Astrocyte (in vitro differentiated cells and primary cell): ENCODE measurements at regions not wholly inside any gene's neighbourhood (a gene's known extent, or its start where the extent isn't known, plus 50 kb on each side); places are given as distances from the start of the nearest gene placed in this dataset.
A peak's percentile ranks its signal among the peaks of the same experiment; 100 is the strongest.

Source experiments
- DNase-seq: peaks from one replicate; pipeline ENCODE4 v3.0.0-alpha.2; 2010; ENCODE audit warnings: low read depth
- FAIRE-seq: peaks from 2 replicates; lab custom pipeline; 2011; peaks lifted over from hg19 to GRCh38; lab: Jason Lieb, UNC
- H2AFZ ChIP-seq: 2 replicates; pipeline ENCODE4 v1.6.0; 2012; ENCODE audit warnings: low read depth, low read length, inconsistent platforms
- H3K27ac ChIP-seq: 2 replicates; pipeline ENCODE4 v1.5.1; 2011; ENCODE audit warnings: low read depth, low read length, inconsistent platforms
- H3K27me3 ChIP-seq: 2 replicates; pipeline ENCODE4 v1.6.0; 2011; ENCODE audit warnings: low read length, inconsistent platforms; ENCODE audit not compliant: insufficient read depth
- H3K36me3 ChIP-seq: 2 replicates; pipeline ENCODE4 v1.5.1; 2011; ENCODE audit warnings: low read length, inconsistent platforms; ENCODE audit not compliant: insufficient read depth
- H3K4me1 ChIP-seq: 2 replicates; pipeline ENCODE4 v1.5.1; 2011; ENCODE audit warnings: low read length, inconsistent platforms; ENCODE audit not compliant: insufficient read depth
- H3K4me2 ChIP-seq: 2 replicates; pipeline ENCODE4 v1.6.0; 2012; ENCODE audit warnings: low read length, inconsistent platforms
- H3K4me3 ChIP-seq: 2 replicates; pipeline ENCODE4 v1.5.1; 2011; ENCODE audit warnings: low read depth, mild to moderate bottlenecking, low read length, inconsistent platforms; ENCODE audit not compliant: insufficient read depth
- H3K79me2 ChIP-seq: 2 replicates; pipeline ENCODE4 v1.6.0; 2012; ENCODE audit warnings: mild to moderate bottlenecking, low read length, inconsistent platforms; ENCODE audit not compliant: insufficient read depth
- H3K9ac ChIP-seq: 2 replicates; pipeline ENCODE4 v1.6.0; 2012; ENCODE audit warnings: mild to moderate bottlenecking, low read length, inconsistent platforms
- H3K9me3 ChIP-seq: 2 replicates; pipeline ENCODE4 v1.5.1; 2012; ENCODE audit warnings: low read depth, mild to moderate bottlenecking, low read length, inconsistent platforms; ENCODE audit not compliant: insufficient read depth
- H4K20me1 ChIP-seq: 2 replicates; pipeline ENCODE4 v1.6.0; 2012; ENCODE audit warnings: low read length, inconsistent platforms; ENCODE audit not compliant: insufficient read depth
- H3K27ac Mint-ChIP-seq: one replicate; pipeline ENCODE4 v1.8.0; 2021; ENCODE audit warnings: mild to moderate bottlenecking, mixed read lengths; ENCODE audit not compliant: unreplicated experiment
- H3K27me3 Mint-ChIP-seq: one replicate; pipeline ENCODE4 v1.8.0; 2021; ENCODE audit warnings: low read depth, mixed read lengths; ENCODE audit not compliant: unreplicated experiment
- H3K36me3 Mint-ChIP-seq: one replicate; pipeline ENCODE4 v1.8.0; 2021; ENCODE audit warnings: low read depth, mixed read lengths; ENCODE audit not compliant: unreplicated experiment
- H3K4me1 Mint-ChIP-seq: one replicate; pipeline ENCODE4 v1.8.0; 2021; ENCODE audit warnings: low read depth, mixed read lengths; ENCODE audit not compliant: unreplicated experiment
- H3K4me3 Mint-ChIP-seq: one replicate; pipeline ENCODE4 v1.8.0; 2021; ENCODE audit warnings: mild to moderate bottlenecking, moderate library complexity, mixed read lengths; ENCODE audit not compliant: unreplicated experiment
- H3K9me3 Mint-ChIP-seq: one replicate; pipeline ENCODE4 v1.8.0; 2021; ENCODE audit warnings: mild to moderate bottlenecking, mixed read lengths; ENCODE audit not compliant: unreplicated experiment
- EZH2 ChIP-seq: IDR thresholded peaks from 2 replicates; pipeline ENCODE4 v1.6.1; 2012; ENCODE audit warnings: mild to moderate bottlenecking, low read length, inconsistent platforms; ENCODE audit not compliant: insufficient read depth
- TF ChIP-seq, protein P1 (sequence below): IDR thresholded peaks from 2 replicates; pipeline ENCODE4 v1.5.1; 2011; ENCODE audit warnings: low read depth, mild to moderate bottlenecking, inconsistent platforms, low read length, moderate library complexity; ENCODE audit not compliant: insufficient read depth

DNA sequence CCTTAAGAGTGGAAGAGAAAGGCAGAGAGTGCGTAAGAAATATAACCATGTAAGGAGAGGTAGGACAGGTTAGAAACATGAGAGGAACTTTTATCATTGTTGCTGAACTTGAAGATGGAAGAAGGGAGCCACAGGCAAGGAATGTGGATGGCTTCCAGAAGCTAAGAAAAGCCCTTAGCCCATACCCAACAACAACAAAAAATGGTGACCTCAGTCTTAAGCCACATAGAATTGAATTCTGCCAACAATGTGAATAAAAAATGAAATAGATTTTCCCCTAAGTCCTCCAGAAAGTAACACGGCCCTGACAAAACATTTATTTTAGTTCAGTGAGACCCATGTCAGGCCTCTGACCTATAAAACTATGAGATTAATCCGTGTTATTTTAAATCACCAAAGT, 767.3 kb downstream of the FAM181B start:
- Mint-ChIP-seq H3K36me3 (no peaks in the 10 kb centered on the region), H3K4me3 (no peak overlapping the region), H3K9me3 (no peaks in the 10 kb centered on the region), H3K4me1 (no peaks in the 10 kb centered on the region), H3K27ac (no peak overlapping the region), H3K27me3 (no peaks in the 10 kb centered on the region)
- FAIRE-seq (no peak), DNase-seq (no peak)
- Histone ChIP-seq H3K27ac (no peak overlapping the region), H4K20me1 (no peaks in the 10 kb centered on the region), H3K36me3 (no peaks in the 10 kb centered on the region), H3K4me2 (no peak overlapping the region), H3K9ac (no peak overlapping the region), H3K4me3 (no peak overlapping the region), H3K9me3 (no peaks in the 10 kb centered on the region), H3K27me3 (no peaks in the 10 kb centered on the region), H2AFZ (no peak overlapping the region), H3K79me2 (no peaks in the 10 kb centered on the region), H3K4me1 (no peaks in the 10 kb centered on the region)
- TF ChIP-seq, protein P1, sequence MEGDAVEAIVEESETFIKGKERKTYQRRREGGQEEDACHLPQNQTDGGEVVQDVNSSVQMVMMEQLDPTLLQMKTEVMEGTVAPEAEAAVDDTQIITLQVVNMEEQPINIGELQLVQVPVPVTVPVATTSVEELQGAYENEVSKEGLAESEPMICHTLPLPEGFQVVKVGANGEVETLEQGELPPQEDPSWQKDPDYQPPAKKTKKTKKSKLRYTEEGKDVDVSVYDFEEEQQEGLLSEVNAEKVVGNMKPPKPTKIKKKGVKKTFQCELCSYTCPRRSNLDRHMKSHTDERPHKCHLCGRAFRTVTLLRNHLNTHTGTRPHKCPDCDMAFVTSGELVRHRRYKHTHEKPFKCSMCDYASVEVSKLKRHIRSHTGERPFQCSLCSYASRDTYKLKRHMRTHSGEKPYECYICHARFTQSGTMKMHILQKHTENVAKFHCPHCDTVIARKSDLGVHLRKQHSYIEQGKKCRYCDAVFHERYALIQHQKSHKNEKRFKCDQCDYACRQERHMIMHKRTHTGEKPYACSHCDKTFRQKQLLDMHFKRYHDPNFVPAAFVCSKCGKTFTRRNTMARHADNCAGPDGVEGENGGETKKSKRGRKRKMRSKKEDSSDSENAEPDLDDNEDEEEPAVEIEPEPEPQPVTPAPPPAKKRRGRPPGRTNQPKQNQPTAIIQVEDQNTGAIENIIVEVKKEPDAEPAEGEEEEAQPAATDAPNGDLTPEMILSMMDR = no peak
- TF ChIP-seq EZH2 = no peak

DNA sequence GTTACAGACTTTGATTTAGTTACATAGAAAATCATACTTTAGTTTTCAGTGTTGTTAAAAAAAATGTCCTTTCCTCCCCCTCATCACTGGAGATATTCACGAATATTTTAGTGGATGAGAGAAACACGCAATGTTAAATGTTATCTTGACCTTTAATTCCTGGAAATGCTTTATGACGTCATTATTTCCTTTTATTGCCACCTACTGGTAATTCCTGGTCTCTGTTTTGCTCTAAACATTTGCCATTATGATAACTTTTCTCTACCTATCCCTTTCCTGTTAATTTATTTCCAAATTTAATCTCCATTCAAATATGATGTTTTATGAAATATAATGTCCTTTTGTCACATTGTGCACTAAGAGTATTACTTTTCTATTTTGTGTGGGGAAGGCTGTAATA, 770.6 kb downstream of the FAM181B start:
- H3K4me2 ChIP-seq = no peak overlapping the region
- no peaks in the 10 kb centered on the region for H4K20me1 ChIP-seq
- TF ChIP-seq EZH2 = no peak
- TF ChIP-seq, protein P1 = peak; percentile 20
- no peaks in the 10 kb centered on the region for H3K9me3 Mint-ChIP-seq
- H3K27ac Mint-ChIP-seq = no peak overlapping the region
- H2AFZ ChIP-seq = no peak overlapping the region
- DNase-seq (no peak), FAIRE-seq (no peak)
- H3K9me3 ChIP-seq = no peaks in the 10 kb centered on the region
- H3K4me3 ChIP-seq = no peak overlapping the region
- no peaks in the 10 kb centered on the region for H3K27me3 ChIP-seq
- H3K36me3 ChIP-seq = no peaks in the 10 kb centered on the region
- H3K27me3 Mint-ChIP-seq = no peaks in the 10 kb centered on the region
- H3K79me2 ChIP-seq = no peaks in the 10 kb centered on the region
- no peaks in the 10 kb centered on the region for H3K36me3 Mint-ChIP-seq
- H3K9ac ChIP-seq = no peak overlapping the region
- H3K4me1 ChIP-seq = no peaks in the 10 kb centered on the region
- peaks cover 6% of the 10 kb centered on the region for H3K4me1 Mint-ChIP-seq
- H3K27ac ChIP-seq = no peak overlapping the region
- no peak overlapping the region for H3K4me3 Mint-ChIP-seq

DNA sequence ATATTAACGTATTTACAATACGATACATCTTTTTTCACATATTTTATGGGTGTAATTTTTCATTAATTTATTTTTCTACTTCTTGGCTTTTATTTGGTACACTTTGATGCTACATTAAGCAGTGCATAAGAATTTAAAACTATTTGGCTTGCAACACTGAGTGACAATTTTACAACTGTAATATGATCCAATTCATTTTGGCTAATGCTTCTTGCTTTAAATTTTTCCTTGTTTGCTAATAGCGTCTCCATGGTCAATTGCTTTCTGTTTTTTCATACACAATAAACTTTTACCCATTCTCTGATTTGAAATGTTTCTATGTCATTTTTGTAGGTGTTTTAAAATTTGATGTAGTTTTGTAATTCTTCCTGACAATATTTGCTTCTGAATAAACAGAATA, 773.2 kb downstream of the FAM181B start:
- no peaks in the 10 kb centered on the region for H4K20me1 ChIP-seq
- Mint-ChIP-seq H3K4me1 (peaks cover 6% of the 10 kb centered on the region), H3K27me3 (no peaks in the 10 kb centered on the region), H3K27ac (no peak overlapping the region), H3K9me3 (peaks cover 4% of the 10 kb centered on the region), H3K36me3 (no peaks in the 10 kb centered on the region), H3K4me3 (no peak overlapping the region)
- H3K4me1 ChIP-seq = no peaks in the 10 kb centered on the region
- no peak for FAIRE-seq
- TF ChIP-seq, protein P1 = no peak
- no peak for DNase-seq
- H3K79me2 ChIP-seq = no peaks in the 10 kb centered on the region
- no peak overlapping the region for H3K4me2 ChIP-seq
- H3K27ac ChIP-seq = no peak overlapping the region
- no peaks in the 10 kb centered on the region for H3K36me3 ChIP-seq
- H3K9me3 ChIP-seq = no peaks in the 10 kb centered on the region
- no peaks in the 10 kb centered on the region for H3K27me3 ChIP-seq
- H3K4me3 ChIP-seq = no peak overlapping the region
- no peak overlapping the region for H3K9ac ChIP-seq
- H2AFZ ChIP-seq = no peak overlapping the region
